GM12872 (cell line): ENCODE measurements at regions not wholly inside any gene's neighbourhood (a gene's known extent, or its start where the extent isn't known, plus 50 kb on each side); places are given as distances from the start of the nearest gene placed in this dataset.

ENCODE experiments used
- TF ChIP-seq, protein P1 (sequence below): IDR thresholded peaks from 3 replicates; pipeline ENCODE4 v1.5.1; 2011; ENCODE audit warnings: low read depth, mild to moderate bottlenecking, low read length, moderate library complexity; ENCODE audit not compliant: insufficient read depth

DNA sequence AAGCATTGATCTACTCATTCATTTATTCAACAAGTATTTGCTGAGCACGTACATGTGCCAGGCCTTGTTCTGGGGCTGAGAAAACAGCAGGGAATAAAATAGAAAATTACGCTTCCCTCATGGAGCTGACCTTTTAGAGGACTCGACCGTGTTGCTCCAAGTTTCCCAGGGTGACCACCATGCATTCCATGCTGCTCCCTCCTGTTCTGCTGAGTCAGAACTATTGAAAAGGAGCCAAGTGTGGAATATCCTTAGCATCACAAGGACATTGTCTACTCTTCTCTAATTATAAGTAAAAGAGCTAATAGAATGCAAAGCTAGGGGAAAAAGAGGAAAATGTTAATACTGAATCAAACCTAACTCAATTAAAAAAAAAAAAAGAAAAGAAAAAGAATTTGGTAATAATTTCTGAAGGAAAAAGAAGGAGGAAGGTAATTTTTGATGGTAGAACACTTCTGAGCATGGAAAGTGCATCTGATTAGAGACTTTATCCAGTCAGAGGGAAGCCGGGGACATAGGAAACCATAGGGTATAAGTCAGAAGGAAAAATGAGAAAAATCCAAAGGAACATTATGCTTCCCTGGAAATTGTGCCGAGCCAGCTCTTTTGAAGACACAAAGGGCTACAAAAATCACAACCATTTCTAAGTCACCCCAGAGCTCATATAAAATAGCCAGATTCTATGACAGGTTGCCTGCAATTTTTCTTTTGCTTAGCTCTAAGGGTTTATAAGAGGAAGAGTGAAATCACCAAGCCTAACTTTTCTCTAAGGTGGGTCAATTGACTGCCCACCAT, 339.4 kb downstream of the RND3 start:
- TF ChIP-seq, protein P1, sequence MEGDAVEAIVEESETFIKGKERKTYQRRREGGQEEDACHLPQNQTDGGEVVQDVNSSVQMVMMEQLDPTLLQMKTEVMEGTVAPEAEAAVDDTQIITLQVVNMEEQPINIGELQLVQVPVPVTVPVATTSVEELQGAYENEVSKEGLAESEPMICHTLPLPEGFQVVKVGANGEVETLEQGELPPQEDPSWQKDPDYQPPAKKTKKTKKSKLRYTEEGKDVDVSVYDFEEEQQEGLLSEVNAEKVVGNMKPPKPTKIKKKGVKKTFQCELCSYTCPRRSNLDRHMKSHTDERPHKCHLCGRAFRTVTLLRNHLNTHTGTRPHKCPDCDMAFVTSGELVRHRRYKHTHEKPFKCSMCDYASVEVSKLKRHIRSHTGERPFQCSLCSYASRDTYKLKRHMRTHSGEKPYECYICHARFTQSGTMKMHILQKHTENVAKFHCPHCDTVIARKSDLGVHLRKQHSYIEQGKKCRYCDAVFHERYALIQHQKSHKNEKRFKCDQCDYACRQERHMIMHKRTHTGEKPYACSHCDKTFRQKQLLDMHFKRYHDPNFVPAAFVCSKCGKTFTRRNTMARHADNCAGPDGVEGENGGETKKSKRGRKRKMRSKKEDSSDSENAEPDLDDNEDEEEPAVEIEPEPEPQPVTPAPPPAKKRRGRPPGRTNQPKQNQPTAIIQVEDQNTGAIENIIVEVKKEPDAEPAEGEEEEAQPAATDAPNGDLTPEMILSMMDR: no peak

DNA sequence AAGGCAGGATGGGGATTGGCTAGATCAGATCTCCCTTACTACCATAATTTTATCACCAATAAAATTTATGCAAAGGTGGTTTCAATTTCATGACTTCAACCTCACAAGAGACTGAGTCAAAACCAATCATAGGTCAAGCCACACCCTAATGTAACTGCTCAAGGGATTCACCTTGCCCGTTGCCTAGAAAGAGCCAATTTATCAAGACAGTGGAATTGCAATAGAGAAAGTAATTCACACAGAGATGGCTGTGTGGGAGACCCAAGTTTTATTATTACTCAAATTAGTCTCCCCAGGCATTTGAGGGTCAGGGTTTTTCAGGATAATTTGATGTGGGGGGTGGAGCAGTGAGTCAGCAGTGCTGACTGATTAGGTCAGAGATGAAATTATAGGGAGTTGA, 340.6 kb downstream of the RND3 start:
- TF ChIP-seq, protein P1: no peak

DNA sequence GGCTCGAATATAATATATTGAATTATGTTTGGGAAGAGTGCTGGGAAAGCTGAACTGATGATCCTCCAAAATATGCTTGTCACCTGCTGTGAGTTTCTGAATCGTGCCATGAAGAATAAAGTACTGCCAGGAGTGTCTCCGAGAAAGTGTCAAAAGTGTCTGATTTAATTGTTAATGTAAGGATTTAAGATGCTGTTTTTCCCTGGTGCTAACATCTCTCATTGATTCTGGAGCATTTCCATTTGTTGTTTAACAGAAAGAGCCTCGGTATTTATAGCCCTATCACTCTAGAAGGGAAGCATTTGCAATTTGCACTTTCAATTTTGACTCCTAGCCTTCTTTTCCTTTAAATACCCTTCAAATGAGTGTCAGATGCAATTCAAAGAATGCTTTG, 342.2 kb downstream of the RND3 start:
- TF ChIP-seq, protein P1: no peak

DNA sequence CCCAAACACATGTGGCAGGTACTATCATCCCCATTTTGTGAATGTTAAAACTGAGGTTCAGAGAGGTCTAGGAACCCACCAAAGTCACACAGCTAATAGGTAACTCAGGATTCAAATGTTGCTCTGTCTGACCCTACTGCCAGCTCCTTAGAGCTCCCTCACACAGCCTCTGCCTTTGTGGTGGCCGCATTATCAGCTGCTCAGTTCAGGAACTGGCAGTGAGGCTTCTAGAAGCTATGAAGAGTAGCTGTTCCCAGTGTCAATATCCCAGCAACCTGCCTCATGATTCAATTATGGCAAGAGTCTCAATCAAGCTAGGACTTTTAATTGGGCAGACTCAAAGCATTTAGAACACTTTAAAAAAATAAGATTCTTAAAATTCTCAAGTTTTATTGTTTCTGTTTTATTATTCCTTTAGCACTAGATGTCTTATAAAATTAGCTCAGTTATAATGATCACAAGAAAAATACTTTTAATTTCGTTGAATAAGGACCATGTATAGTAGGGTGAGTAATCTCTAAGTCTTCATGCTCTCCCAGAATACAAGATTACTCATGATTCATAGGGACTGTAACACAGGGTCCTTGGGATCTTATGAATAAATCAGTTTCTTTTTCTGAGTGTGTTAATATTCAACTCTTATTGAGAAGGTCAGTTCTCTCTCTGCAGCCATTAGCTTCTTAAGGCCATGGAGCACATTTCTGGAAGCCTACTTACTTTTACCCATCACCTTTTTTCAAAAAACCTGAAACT, 342.7 kb downstream of the RND3 start:
- TF ChIP-seq, protein P1: no peak

DNA sequence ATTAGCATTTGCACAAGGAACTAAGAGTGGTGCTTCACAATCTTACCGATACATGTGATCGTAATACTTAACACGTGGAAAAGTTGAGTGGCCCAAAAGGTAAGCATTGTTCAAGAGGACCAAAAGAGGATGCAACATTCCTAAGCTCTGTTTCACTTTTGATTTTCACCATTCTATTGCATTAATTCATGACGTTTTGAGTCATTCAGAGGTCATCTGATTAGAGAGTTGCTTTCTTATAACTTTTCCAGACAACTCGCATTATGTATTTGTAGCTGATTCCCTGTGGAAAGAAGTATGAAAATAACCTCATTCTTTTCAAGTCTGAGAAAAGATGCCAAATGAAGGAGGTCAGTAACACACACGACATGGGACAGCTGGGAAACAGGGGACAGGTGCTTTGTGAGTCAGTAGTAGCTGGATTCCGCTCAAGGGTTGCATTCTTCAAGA, 344.4 kb downstream of the RND3 start:
- TF ChIP-seq, protein P1: no peak

DNA sequence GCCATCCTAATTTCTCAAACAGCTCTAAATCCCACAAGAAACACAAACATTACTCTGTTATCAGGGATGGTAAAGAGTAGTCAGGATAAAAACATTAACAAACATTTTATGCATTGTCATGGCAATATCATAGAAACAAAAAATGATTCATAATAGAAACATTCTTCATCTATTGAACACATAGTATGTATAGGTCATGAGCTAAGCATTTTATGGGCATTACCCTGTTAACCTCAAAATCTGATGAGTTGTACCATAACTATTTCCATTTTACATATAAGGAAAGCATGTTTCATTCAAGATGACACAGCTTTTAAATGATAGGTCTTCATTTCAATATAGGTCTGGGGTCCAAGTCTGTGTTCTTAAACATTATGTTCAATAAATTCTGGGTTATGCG, 344.9 kb downstream of the RND3 start:
- TF ChIP-seq, protein P1: no peak

DNA sequence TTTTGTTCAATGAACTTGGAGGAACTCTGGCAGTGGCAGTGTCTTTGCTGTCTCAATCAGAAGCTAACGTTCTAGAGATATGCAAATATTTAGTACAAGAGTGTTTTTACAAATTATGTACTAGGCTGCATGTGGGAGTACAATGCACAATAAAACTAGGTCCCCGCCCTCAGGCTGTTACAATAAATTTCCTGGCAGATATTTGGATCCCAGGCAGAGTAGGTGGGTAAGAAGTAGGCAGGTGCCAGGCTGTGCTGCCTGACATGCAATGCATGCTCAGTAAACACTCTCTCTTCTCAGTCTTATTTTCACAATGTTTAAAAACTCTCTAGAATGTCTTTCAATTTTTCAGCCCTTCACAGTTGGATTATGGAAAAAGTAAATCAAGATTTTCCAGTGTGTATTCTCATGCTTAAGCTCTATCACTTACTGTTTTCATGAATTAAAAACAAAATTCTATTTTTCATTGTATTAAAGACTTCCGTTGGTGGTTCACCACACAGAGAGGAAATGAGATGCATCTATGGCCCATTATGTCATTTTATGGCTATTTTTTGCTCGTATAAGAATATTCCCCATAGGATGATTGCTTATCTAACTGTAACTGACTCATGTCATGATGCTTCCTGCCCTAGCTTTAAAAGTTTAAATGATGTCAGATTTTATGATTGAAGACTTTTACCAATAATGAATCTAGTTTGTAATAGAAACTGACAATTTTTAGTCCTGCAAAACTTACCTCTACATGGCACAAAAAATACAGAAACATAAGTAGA, 346.1 kb downstream of the RND3 start:
- TF ChIP-seq, protein P1: no peak
